CD4-positive, alpha-beta T cell treated with Interleukin-17A for 4 hours (primary cell): ENCODE measurements at regions not wholly inside any gene's neighbourhood (a gene's known extent, or its start where the extent isn't known, plus 50 kb on each side); places are given as distances from the start of the nearest gene placed in this dataset.

Source experiments
- DNase-seq: peaks from one replicate; pipeline ENCODE4 v3.0.0-alpha.2; 2020; ENCODE audit warnings: mixed read lengths

- no peak for DNase-seq
These were observed 205.5 kb upstream of the ARSJ start for GRCh38 chr4:114184901-114185300.

- no peak for DNase-seq
These were observed 208.1 kb upstream of the ARSJ start for GRCh38 chr4:114187592-114187991.

- no peak for DNase-seq
These were observed 212.0 kb upstream of the ARSJ start for GRCh38 chr4:114191496-114191895.

- DNase-seq = no peak
These were observed 213.4 kb upstream of the ARSJ start for GRCh38 chr4:114192854-114193253.

- DNase-seq = no peak
These were observed 214.4 kb upstream of the ARSJ start for GRCh38 chr4:114193624-114194399.

- no peak for DNase-seq
These were observed 217.2 kb upstream of the ARSJ start for GRCh38 chr4:114196606-114197005.

GRCh38 chr4:114200026-114200425 lies 220.6 kb upstream of the ARSJ start:
- DNase-seq = no peak

- no peak for DNase-seq
These were observed 225.8 kb upstream of the ARSJ start for GRCh38 chr4:114205261-114205660.

- no peak for DNase-seq
These were observed 229.2 kb upstream of the ARSJ start for GRCh38 chr4:114208574-114209151.

- DNase-seq = no peak
These were observed 230.1 kb upstream of the ARSJ start for GRCh38 chr4:114209584-114209983.

- DNase-seq = no peak
These were observed 232.1 kb upstream of the ARSJ start for GRCh38 chr4:114211556-114211955.

- no peak for DNase-seq
These were observed 237.8 kb upstream of the ARSJ start for GRCh38 chr4:114217150-114217817.

- DNase-seq = no peak
These were observed 244.1 kb upstream of the ARSJ start for GRCh38 chr4:114223580-114223979.

GRCh38 chr4:114225436-114225835 lies 246.0 kb upstream of the ARSJ start:
- no peak for DNase-seq

GRCh38 chr4:114226179-114226578 lies 246.7 kb upstream of the ARSJ start:
- no peak for DNase-seq

GRCh38 chr4:114226968-114227760 lies 247.7 kb upstream of the ARSJ start:
- no peak for DNase-seq

- DNase-seq = no peak
These were observed 250.3 kb upstream of the ARSJ start for GRCh38 chr4:114229706-114230105.

- no peak for DNase-seq
These were observed 256.8 kb upstream of the ARSJ start for GRCh38 chr4:114236171-114236769.

GRCh38 chr4:114237997-114238396 lies 258.6 kb upstream of the ARSJ start:
- no peak for DNase-seq

- DNase-seq = no peak
These were observed 270.1 kb upstream of the ARSJ start for GRCh38 chr4:114249561-114249960.

- no peak for DNase-seq
These were observed 270.5 kb upstream of the ARSJ start for GRCh38 chr4:114249976-114250375.

GRCh38 chr4:114250439-114250891 lies 271.0 kb upstream of the ARSJ start:
- DNase-seq = no peak

- DNase-seq = no peak
These were observed 271.6 kb upstream of the ARSJ start for GRCh38 chr4:114251020-114251419.
